GM18498 (cell line): ENCODE measurements at regions not wholly inside any gene's neighbourhood (a gene's known extent, or its start where the extent isn't known, plus 50 kb on each side); places are given as distances from the start of the nearest gene placed in this dataset.

ENCODE experiments used
- ATAC-seq: cut with Tn5 transposase; IDR thresholded peaks from one replicate; pipeline ENCODE4 v1.9.1; 2021; ENCODE audit warnings: mild to moderate bottlenecking, moderate library complexity; ENCODE audit not compliant: unreplicated experiment

DNA sequence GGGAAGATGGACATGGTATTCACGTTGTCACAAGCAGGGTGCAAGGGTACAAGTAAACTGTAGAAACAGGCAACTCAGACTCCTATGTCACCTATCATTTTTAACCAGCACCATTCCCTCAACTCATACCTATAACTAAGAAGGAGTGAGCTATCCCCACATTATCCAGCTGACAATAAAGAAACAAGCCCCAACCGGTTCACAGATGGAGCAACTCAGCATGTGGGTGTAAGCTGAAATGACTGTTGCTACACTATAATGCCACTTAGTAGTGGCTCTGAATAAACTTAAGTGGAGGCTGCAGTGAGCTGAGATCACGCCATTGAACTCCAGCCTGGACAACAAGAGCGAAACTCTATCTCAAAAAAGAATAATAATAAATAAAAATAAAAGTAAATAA lies 829.5 kb upstream of the MDGA2 start:
- no peak for ATAC-seq

GRCh38 chr14:48490756-48491155 lies 815.4 kb upstream of the MDGA2 start:
- no peak for ATAC-seq

DNA sequence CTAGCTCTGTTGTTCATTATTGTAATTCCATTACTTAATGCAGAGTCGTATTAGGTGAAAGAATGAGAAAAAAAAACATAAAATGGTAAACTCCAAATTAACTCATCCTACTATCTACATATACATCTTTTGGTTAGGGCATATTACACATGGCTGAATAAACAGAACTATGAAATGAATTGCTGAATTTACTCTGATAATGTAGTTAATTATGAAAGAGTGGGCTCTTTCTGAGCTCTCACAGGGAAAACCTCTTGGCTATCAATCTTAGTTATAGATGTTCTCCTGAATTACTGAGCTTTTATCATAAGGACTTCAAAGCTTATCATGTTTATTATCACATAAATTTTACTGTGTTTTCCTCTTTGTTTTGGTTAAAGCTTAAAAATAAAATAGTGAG lies 798.5 kb upstream of the MDGA2 start:
- no peak for ATAC-seq

DNA sequence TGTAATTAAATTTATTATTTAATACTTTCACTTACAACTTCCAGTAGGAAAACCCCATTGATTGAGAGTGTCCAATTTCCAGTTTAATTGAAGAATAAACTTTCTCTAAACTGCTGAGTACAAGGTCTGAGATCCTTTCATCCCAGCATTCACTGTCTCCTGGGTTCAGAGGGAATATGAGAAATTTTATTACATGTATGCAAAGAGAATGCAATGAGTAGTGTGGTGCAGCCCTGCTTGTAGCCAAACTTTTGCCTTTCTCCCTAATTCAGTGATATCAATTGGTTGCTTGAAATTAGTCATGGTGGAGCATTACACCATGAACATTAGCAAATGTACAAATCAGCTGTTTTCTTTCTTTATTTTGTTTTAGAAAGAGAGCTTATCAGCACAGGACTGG lies 780.6 kb upstream of the MDGA2 start:
- no peak for ATAC-seq

DNA sequence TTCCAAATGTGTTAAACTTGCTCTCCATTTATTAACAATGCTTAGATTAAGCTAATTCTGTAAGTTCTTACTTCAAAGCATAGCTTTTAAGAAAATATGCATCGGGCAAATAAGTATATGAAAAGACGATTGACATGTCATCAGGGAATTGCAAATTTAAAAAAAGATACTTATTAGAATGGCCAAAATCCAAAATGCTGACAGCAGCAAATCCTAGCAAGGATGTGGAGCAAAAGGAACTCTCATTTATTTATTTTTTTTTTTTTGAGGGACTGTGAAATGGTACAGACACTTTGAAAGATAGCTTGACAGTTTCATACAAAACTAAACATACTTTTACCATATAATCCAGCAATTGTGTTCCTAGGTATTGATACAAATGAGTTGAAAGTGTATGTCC lies 779.5 kb upstream of the MDGA2 start:
- no peak for ATAC-seq

DNA sequence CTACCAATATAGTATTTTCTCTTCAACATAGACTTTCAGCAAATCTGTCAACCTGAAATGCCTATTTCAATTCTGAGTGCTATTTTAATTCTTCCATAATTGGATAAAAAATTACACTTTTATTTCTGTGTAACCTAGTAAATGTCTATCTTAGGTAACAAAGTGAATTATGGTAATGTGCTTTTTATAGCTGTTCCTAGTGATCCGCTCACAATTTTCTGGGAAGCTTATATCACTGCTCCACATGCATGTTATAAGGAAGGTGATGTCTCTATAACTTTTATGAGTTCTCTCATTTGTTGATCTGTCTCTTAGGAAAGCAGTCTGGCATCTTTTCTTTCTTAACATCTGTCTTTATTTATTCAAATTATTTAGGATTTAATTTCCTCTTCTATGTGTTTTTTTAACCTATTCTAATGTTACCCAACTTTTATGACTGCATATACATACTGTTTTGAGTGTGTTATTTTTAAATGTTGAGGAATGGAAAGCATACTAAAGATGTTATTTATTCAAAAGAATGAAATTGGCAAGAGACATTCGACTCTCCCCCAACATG lies 777.1 kb upstream of the MDGA2 start:
- ATAC-seq: no peak

GRCh38 chr14:48435221-48435620 lies 759.8 kb upstream of the MDGA2 start:
- ATAC-seq: no peak

DNA sequence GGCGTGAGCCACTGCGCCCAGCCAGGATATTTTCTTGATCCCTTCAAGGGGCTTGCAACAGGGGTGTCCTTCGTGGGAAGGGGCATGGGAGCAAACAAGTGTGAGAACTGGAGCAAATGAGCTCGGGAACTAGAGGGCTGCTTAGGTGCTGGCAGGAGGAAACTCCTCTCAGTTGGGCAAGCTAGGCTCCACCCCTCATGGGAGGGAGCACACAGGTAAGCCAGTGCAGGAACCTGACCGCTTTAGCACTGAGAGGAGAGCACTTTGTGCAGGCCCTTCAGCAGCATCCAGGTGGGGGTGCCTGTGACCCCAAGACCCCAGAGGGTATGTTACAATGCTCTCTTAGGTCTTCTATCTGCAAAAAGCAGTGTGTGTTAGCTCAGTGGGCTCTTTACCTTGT lies 755.4 kb upstream of the MDGA2 start:
- no peak for ATAC-seq

GRCh38 chr14:48429512-48429911 lies 754.1 kb upstream of the MDGA2 start:
- ATAC-seq: no peak

DNA sequence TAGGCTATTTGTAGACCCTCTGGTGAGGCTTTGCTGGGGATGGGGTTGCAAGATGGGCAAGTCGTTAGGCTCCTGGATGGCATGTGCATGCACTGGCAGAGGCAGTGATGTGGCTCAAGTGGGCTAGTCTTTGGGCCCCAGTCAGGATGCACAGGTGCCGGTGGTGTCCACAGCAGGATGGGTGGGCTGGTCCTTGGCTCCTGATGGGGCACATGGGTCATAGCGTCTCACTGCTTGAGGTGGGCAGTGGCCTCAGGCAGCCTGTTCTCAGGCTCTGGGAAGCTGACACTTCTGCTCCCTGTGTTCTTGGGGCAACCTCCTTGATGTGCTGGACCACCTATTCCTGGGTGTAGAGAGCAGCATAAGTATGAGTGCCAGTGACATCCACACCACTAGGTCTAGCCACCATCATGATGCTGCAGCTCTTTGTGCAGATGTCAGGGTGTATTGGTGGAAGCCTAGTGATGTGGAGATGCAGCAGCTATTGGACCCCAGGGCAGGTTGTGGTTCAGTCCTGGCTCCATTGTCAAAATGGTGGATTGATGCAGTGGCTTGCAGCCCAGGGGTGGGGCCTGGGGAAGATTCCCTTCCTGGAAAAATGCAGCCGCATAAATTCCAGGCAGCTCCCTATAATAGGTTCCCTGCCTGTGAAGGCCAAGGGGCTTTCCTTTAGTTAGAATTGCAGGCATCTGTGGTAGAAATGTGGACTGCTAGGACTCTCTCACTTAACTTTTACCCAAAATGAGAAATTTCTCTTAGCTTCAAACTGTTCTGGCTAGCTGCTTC lies 742.5 kb upstream of the MDGA2 start:
- no peak for ATAC-seq

DNA sequence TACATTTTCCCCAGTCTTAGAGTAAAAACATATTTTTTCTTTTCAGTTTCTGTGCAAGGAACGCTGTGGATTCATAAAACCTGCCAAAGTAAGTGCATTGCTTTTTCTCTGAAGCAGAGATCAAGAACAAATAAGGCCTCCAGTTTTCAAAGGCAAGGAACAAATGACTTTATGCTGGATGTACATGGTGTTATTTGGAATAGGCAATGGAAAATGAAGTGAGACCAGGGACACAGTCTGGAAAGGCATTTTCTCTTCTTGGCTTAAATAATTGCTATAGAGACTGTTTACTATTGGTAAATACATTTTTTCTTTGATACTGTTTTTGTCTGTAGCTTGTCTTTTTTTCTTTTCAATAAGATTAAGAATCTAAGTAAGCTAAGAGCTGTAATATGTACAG lies 725.9 kb upstream of the MDGA2 start:
- no peak for ATAC-seq

DNA sequence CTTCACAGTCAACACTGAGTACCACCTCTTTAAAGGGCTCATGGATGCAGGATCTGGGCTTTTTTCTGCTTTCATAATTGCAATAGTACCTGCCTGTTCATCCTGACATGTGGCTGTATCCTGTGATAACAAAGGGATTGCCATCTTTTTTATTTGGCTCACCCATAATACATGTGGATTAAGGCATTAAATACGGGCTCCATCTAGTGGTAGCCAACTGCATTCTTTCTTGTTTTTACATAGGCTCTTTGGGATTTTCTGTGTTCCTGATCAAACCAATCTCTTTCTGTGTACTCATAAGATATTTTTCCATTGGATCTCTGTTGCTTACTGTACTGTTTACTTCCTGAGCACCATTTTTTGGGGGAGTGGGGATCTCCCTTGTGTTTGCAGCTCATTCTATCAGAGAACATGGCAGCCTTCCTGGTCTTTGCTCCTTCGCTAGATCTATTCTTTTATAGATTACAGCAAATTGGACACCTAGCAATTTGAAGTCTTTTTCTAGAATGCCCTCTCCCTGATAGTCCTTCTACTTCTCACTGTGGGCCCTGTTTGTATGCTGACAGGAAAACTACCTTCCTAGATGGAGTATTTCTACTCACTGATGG lies 723.4 kb upstream of the MDGA2 start:
- peak; percentile 54 for ATAC-seq

- no peak for ATAC-seq
These were observed 716.3 kb upstream of the MDGA2 start for GRCh38 chr14:48391661-48392060.

DNA sequence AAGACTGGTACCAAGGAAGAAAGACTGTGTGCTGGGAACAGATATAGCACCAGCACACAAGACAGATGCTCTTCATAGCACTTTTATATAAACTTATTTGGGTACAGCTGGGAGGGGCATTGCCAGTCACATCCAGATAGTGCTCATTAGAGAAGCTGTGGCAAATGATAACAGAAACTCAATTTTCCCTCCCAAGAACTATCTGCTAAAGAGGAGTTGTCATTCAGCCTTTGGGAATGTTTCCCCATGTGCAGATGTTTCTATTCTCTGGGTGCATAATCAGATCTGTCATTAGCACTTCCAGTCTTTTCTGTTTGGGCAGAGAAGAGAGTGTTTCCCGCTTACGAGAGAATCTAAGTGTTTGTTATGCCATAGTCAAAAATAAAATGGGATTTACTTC lies 714.9 kb upstream of the MDGA2 start:
- no peak for ATAC-seq

DNA sequence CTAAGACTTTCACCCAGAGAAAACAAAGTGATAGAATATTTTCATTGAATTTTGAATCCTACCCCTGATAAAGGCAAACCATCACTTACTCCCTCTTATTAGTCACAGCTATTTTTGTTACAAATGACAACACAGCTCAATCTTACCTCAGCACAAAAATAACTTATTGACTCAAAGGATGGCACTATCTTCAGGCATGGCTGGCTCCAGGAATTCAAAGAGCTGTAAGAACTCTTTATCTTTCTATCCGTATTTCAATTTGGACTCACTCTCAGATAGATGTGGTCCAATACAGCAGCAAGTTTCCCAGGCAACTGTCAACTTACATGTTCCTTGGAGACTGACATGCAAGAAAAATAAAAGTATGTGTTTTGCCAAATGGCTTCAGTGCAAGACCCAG lies 709.4 kb upstream of the MDGA2 start:
- no peak for ATAC-seq

- ATAC-seq: no peak
These were observed 707.6 kb upstream of the MDGA2 start for GRCh38 chr14:48382961-48383360.

DNA sequence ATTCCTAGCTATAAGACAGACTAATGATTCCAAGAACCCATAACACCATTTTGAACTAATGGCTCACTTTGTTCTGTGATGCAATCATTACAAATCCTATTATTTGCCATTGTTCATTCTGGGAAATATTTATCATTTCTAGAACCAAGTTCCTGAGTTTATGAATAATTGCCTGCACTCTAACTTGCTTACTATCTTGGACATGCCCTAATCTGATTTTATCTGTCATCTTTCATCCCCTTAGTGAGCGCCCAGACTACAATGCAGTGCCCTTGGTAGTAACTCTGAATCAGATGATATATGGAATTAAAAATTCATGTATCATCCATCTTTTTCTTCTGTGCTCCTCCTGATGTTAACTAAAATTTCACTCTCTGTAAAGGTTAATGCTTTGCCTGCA lies 703.1 kb upstream of the MDGA2 start:
- no peak for ATAC-seq

GRCh38 chr14:48373981-48374380 lies 698.6 kb upstream of the MDGA2 start:
- no peak for ATAC-seq

DNA sequence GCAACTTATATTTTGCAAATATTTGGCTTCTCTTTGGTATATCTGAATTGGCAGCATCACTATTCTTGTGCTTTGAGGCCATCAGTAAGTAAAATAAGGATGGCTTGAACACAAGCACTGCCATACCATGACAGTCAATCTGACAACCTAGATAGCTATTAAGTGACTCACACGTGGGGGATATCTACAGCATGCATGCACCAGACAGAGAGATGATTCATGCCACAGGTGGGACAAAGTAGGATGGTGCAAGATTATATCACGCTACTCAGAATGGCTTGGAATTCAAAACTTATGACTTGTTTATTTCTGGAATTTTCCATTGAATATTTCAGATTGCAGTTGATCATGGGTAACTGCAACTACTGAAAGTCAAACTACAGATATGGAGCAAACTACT lies 675.6 kb upstream of the MDGA2 start:
- no peak for ATAC-seq

DNA sequence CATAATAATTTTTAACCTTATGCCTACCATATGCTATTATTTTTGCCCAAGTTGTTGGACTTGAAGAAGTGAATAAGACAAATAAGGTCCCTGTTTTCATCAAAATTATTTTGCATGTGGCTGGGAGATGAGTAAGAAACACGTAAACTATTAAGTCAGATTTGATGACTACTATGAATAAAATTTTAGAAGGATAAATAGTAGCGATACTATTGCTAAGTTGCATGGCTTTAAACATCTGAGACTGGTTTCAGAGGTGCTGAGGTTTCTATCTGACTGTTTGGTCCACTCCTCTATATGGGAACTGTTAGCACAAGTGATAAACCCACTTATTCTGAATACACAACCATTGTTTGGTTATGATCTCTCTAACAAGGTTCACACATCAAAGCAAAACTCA lies 674.3 kb upstream of the MDGA2 start:
- no peak for ATAC-seq

GRCh38 chr14:48341069-48341468 lies 665.7 kb upstream of the MDGA2 start:
- ATAC-seq: no peak

DNA sequence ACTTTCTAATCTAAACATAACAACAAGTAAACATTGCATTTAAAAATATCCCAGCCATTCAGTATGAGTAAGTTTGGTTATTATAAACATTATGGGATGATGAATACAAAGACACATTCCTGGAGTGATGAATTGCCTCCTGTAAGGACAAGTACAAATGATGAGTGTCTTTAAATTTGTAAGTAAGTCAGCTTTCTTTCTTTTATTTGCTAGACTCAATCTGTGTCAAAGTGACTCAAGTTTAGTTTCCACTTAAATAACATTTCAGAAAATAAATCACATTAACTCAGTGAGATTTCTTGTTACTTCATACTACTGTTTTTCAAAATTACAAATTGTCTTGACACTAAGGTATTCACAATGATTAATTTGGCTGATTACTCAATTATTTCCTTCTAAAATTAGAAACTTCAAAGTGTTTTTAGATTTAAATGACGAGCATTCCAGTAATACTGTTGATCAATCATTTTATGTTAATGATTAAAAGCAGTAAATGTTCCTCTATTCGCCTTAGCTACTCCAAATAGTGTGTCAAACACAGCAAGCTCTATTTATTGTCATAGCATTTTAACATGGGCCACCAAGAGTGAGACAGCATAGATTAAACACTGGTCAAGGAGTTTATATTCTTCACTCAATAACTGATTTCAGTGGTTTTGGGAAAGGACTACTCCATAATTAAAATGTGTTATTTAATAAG lies 658.0 kb upstream of the MDGA2 start:
- ATAC-seq: no peak
